ENCODE measurements at regions not wholly inside any gene's neighbourhood (a gene's known extent, or its start where the extent isn't known, plus 50 kb on each side); places are given as distances from the start of the nearest gene placed in this dataset.
"Not testable (repeated sequence)": the region's sequence is repeated elsewhere in the genome, so short reads cannot be mapped to it uniquely, and the experiment has no call there.

DNA sequence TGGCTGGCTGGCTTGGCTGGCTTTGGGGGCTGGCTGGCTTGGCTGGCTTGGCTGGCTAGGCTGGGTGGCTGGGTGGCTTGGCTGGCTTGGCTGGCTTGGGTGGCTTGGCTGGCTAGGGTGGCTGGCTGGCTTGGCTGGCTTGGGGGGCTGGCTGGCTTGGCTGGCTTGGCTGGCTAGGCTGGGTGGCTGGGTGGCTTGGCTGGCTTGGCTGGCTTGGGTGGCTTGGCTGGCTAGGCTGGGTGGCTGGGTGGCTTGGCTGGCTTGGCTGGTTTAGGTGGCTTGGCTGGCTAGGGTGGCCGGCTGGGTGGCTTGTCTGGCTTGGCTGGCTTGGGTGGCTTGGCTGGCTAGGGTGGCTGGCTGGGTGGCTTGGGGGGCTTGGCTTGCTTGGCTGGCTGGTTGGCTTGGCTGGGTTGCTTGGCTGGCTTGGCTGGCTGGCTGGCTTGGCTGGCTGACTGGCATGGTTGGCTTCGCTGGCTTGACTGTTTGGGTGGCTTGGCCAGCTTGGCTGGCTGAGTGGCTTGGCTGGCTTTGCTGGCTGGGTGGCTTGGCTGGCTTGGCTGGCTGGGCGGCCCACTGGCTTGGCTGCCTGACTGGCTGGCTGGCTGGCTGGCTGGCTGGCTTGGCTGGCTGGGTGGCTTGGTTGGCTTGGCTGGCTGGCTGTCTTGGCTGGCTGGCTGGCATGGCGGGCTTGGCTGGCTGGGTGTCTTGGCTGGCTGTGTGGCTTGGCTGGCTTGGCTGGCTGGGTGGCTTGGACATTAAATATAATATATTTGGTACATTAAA lies 246.3 kb upstream of the POTEB2 start:
- BruUV-seq (replicated peaks); H3K79me2 ChIP-seq (ENCODE audit: control insufficient read depth, insufficient read depth, low read length); FAIRE-seq; H3K4me1 ChIP-seq (ENCODE audit: control insufficient read depth, extremely low read depth, insufficient read depth, low read length); H3K9ac ChIP-seq (replicated peaks; ENCODE audit: extremely low read depth, insufficient read depth, low read length); dilution Hi-C loops (cut with MboI; ENCODE audit: extremely low pct_ligation_motif_present, low sequenced_read_pairs); H3K4me2 ChIP-seq (ENCODE audit: insufficient read depth, low read length); H3K36me3 ChIP-seq (ENCODE audit: control insufficient read depth in 2 of 2, extremely low read depth in 1 of 2, insufficient read depth in 2 of 2, low read length in 2 of 2); CTCF ChIA-PET; H3K4me3 ChIP-seq (replicated peaks in 1 of 3; ENCODE audit: insufficient read depth in 1 of 3, low read depth in 1 of 3, low read length in 3 of 3); H3K27ac ChIP-seq (ENCODE audit: insufficient read depth, low read depth, low read length); POLR2A ChIA-PET; H3K9me3 ChIP-seq (replicated peaks; ENCODE audit: control insufficient read depth, insufficient read depth, low read length); H2AFZ ChIP-seq (ENCODE audit: low read depth, low read length); intact Hi-C loops (cut with micrococcal nuclease); H3K9me1 ChIP-seq (replicated peaks; ENCODE audit: control insufficient read depth, extremely low read depth, insufficient read depth, low read length); H4K20me1 ChIP-seq (replicated peaks; ENCODE audit: control insufficient read depth, extremely low read depth, insufficient read depth, low read length); DNase-seq (ENCODE audit: low read depth, low spot score); H3K27me3 ChIP-seq (ENCODE audit: control insufficient read depth in 2 of 2, insufficient read depth in 2 of 2, low read length in 2 of 2): not testable (repeated sequence)

- H3K9me3 ChIP-seq (replicated peaks; ENCODE audit: control insufficient read depth, insufficient read depth, low read length); intact Hi-C loops (cut with micrococcal nuclease); FAIRE-seq; H4K20me1 ChIP-seq (replicated peaks; ENCODE audit: control insufficient read depth, extremely low read depth, insufficient read depth, low read length); H3K9ac ChIP-seq (replicated peaks; ENCODE audit: extremely low read depth, insufficient read depth, low read length); H3K4me3 ChIP-seq (replicated peaks in 1 of 3; ENCODE audit: insufficient read depth in 1 of 3, low read depth in 1 of 3, low read length in 3 of 3); H3K79me2 ChIP-seq (ENCODE audit: control insufficient read depth, insufficient read depth, low read length); H3K4me2 ChIP-seq (ENCODE audit: insufficient read depth, low read length); H3K4me1 ChIP-seq (ENCODE audit: control insufficient read depth, extremely low read depth, insufficient read depth, low read length); BruUV-seq (replicated peaks); H3K9me1 ChIP-seq (replicated peaks; ENCODE audit: control insufficient read depth, extremely low read depth, insufficient read depth, low read length); dilution Hi-C loops (cut with MboI; ENCODE audit: extremely low pct_ligation_motif_present, low sequenced_read_pairs); CTCF ChIA-PET; H2AFZ ChIP-seq (ENCODE audit: low read depth, low read length); H3K27me3 ChIP-seq (ENCODE audit: control insufficient read depth in 2 of 2, insufficient read depth in 2 of 2, low read length in 2 of 2); H3K27ac ChIP-seq (ENCODE audit: insufficient read depth, low read depth, low read length); POLR2A ChIA-PET; H3K36me3 ChIP-seq (ENCODE audit: control insufficient read depth in 2 of 2, extremely low read depth in 1 of 2, insufficient read depth in 2 of 2, low read length in 2 of 2): not testable (repeated sequence)
- DNase-seq (ENCODE audit: low read depth, low spot score) = peak; percentile 2
Observed at GRCh38 chr15:21111861-21112260, 245.7 kb upstream of the POTEB2 start.

GRCh38 chr15:21111172-21111571 lies 245.1 kb upstream of the POTEB2 start:
- H3K27ac ChIP-seq (ENCODE audit: insufficient read depth, low read depth, low read length); FAIRE-seq; H3K9me1 ChIP-seq (replicated peaks; ENCODE audit: control insufficient read depth, extremely low read depth, insufficient read depth, low read length); POLR2A ChIA-PET; dilution Hi-C loops (cut with MboI; ENCODE audit: extremely low pct_ligation_motif_present, low sequenced_read_pairs); H3K9me3 ChIP-seq (replicated peaks; ENCODE audit: control insufficient read depth, insufficient read depth, low read length); H3K27me3 ChIP-seq (ENCODE audit: control insufficient read depth in 2 of 2, insufficient read depth in 2 of 2, low read length in 2 of 2); H3K36me3 ChIP-seq (ENCODE audit: control insufficient read depth in 2 of 2, extremely low read depth in 1 of 2, insufficient read depth in 2 of 2, low read length in 2 of 2); H3K79me2 ChIP-seq (ENCODE audit: control insufficient read depth, insufficient read depth, low read length); H3K4me2 ChIP-seq (ENCODE audit: insufficient read depth, low read length); DNase-seq (ENCODE audit: low read depth, low spot score); H4K20me1 ChIP-seq (replicated peaks; ENCODE audit: control insufficient read depth, extremely low read depth, insufficient read depth, low read length); CTCF ChIA-PET; H3K9ac ChIP-seq (replicated peaks; ENCODE audit: extremely low read depth, insufficient read depth, low read length); BruUV-seq (replicated peaks); H2AFZ ChIP-seq (ENCODE audit: low read depth, low read length); H3K4me1 ChIP-seq (ENCODE audit: control insufficient read depth, extremely low read depth, insufficient read depth, low read length); intact Hi-C loops (cut with micrococcal nuclease); H3K4me3 ChIP-seq (replicated peaks in 1 of 3; ENCODE audit: insufficient read depth in 1 of 3, low read depth in 1 of 3, low read length in 3 of 3): not testable (repeated sequence)

GRCh38 chr15:21110187-21110804 lies 244.2 kb upstream of the POTEB2 start:
- H3K9ac ChIP-seq (replicated peaks; ENCODE audit: extremely low read depth, insufficient read depth, low read length); H3K4me2 ChIP-seq (ENCODE audit: insufficient read depth, low read length); dilution Hi-C loops (cut with MboI; ENCODE audit: extremely low pct_ligation_motif_present, low sequenced_read_pairs); H3K9me3 ChIP-seq (replicated peaks; ENCODE audit: control insufficient read depth, insufficient read depth, low read length); H3K27me3 ChIP-seq (ENCODE audit: control insufficient read depth in 2 of 2, insufficient read depth in 2 of 2, low read length in 2 of 2); H3K79me2 ChIP-seq (ENCODE audit: control insufficient read depth, insufficient read depth, low read length); H4K20me1 ChIP-seq (replicated peaks; ENCODE audit: control insufficient read depth, extremely low read depth, insufficient read depth, low read length); CTCF ChIA-PET; H3K36me3 ChIP-seq (ENCODE audit: control insufficient read depth in 2 of 2, extremely low read depth in 1 of 2, insufficient read depth in 2 of 2, low read length in 2 of 2); BruUV-seq (replicated peaks); DNase-seq (ENCODE audit: low read depth, low spot score); POLR2A ChIA-PET; H3K27ac ChIP-seq (ENCODE audit: insufficient read depth, low read depth, low read length); H3K4me3 ChIP-seq (replicated peaks in 1 of 3; ENCODE audit: insufficient read depth in 1 of 3, low read depth in 1 of 3, low read length in 3 of 3); H2AFZ ChIP-seq (ENCODE audit: low read depth, low read length); H3K4me1 ChIP-seq (ENCODE audit: control insufficient read depth, extremely low read depth, insufficient read depth, low read length); intact Hi-C loops (cut with micrococcal nuclease); H3K9me1 ChIP-seq (replicated peaks; ENCODE audit: control insufficient read depth, extremely low read depth, insufficient read depth, low read length): not testable (repeated sequence)
- peak; percentile 44 for FAIRE-seq

All from endothelial cell of umbilical vein (primary cell).